Colon (tissue), 2 donors: ENCODE measurements at regions not wholly inside any gene's neighbourhood (a gene's known extent, or its start where the extent isn't known, plus 50 kb on each side); places are given as distances from the start of the nearest gene placed in this dataset.

ENCODE experiments used
- FAIRE-seq: peaks from 2 replicates; lab custom pipeline; 2012; peaks lifted over from hg19 to GRCh38; lab: Jason Lieb, UNC
- donor health status: control.
- donor health status: control.

- no peak for FAIRE-seq
Observed at GRCh38 chr5:145500710-145501109, 334.4 kb downstream of the PRELID2 start.

- no peak for FAIRE-seq
Observed at GRCh38 chr5:145499483-145499882, 335.7 kb downstream of the PRELID2 start.

- FAIRE-seq: no peak
Observed at GRCh38 chr5:145497052-145497451, 338.1 kb downstream of the PRELID2 start.

GRCh38 chr5:145495741-145496140, 339.4 kb downstream of the PRELID2 start:
- no peak for FAIRE-seq

GRCh38 chr5:145495196-145495595, 339.9 kb downstream of the PRELID2 start:
- FAIRE-seq: no peak

GRCh38 chr5:145493435-145493834, 341.7 kb downstream of the PRELID2 start:
- FAIRE-seq: no peak

GRCh38 chr5:145489516-145489915, 345.6 kb downstream of the PRELID2 start:
- FAIRE-seq: no peak

GRCh38 chr5:145484158-145484557, 351.0 kb downstream of the PRELID2 start:
- FAIRE-seq: no peak

GRCh38 chr5:145483212-145483611, 351.9 kb downstream of the PRELID2 start:
- no peak for FAIRE-seq

- no peak for FAIRE-seq
Observed at GRCh38 chr5:145479857-145480256, 355.3 kb downstream of the PRELID2 start.

- no peak for FAIRE-seq
Observed at GRCh38 chr5:145479271-145479670, 355.9 kb downstream of the PRELID2 start.

- no peak for FAIRE-seq
Observed at GRCh38 chr5:145478651-145479050, 356.5 kb downstream of the PRELID2 start.

- FAIRE-seq: no peak
Observed at GRCh38 chr5:145473042-145473642, 362.0 kb downstream of the PRELID2 start.

- FAIRE-seq: no peak
Observed at GRCh38 chr5:145471831-145472612, 363.1 kb downstream of the PRELID2 start.

GRCh38 chr5:145471026-145471425, 364.1 kb downstream of the PRELID2 start:
- FAIRE-seq: no peak

GRCh38 chr5:145470396-145470979, 364.7 kb downstream of the PRELID2 start:
- no peak for FAIRE-seq

GRCh38 chr5:145467446-145467845, 367.7 kb downstream of the PRELID2 start:
- no peak for FAIRE-seq

- no peak for FAIRE-seq
Observed at GRCh38 chr5:145466533-145466932, 368.6 kb downstream of the PRELID2 start.

GRCh38 chr5:145465474-145466263, 369.5 kb downstream of the PRELID2 start:
- FAIRE-seq: no peak

GRCh38 chr5:145464171-145464570, 371.0 kb downstream of the PRELID2 start:
- FAIRE-seq: no peak

- no peak for FAIRE-seq
Observed at GRCh38 chr5:145463634-145464033, 371.5 kb downstream of the PRELID2 start.

- no peak for FAIRE-seq
Observed at GRCh38 chr5:145462525-145462924, 372.6 kb downstream of the PRELID2 start.
